CMK (cell line): ENCODE measurements at regions not wholly inside any gene's neighbourhood (a gene's known extent, or its start where the extent isn't known, plus 50 kb on each side); places are given as distances from the start of the nearest gene placed in this dataset.

Source experiments
- DNase-seq: peaks from one replicate; pipeline ENCODE4 v3.0.0-alpha.2; 2010; ENCODE audit warnings: low read depth

GRCh38 chr6:113414511-113414910 lies 442.6 kb upstream of the MARCKS start:
- no peak for DNase-seq

GRCh38 chr6:113416170-113416569 lies 441.0 kb upstream of the MARCKS start:
- DNase-seq = no peak

- DNase-seq = no peak
Observed at GRCh38 chr6:113420290-113420689, 436.9 kb upstream of the MARCKS start.

DNA sequence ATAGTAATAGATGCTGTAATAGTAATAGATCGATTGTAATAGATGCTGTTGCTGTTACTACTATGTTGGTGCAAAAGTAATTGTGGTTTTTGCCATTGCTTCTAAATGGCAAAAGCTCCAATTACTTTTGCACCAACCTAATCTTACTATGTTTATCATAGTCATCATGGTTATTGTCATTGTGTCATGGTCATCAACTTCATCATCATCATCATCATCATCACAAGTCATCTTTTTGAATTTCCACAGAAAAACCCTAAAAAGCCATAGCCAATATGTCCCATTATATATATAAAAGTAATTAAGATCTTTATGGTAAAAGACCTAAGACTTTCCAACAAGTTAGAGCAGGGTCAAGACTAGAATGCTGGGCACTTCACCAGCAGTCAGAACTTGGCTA lies 435.1 kb upstream of the MARCKS start:
- DNase-seq = no peak

GRCh38 chr6:113423956-113424355 lies 433.2 kb upstream of the MARCKS start:
- DNase-seq = no peak

DNA sequence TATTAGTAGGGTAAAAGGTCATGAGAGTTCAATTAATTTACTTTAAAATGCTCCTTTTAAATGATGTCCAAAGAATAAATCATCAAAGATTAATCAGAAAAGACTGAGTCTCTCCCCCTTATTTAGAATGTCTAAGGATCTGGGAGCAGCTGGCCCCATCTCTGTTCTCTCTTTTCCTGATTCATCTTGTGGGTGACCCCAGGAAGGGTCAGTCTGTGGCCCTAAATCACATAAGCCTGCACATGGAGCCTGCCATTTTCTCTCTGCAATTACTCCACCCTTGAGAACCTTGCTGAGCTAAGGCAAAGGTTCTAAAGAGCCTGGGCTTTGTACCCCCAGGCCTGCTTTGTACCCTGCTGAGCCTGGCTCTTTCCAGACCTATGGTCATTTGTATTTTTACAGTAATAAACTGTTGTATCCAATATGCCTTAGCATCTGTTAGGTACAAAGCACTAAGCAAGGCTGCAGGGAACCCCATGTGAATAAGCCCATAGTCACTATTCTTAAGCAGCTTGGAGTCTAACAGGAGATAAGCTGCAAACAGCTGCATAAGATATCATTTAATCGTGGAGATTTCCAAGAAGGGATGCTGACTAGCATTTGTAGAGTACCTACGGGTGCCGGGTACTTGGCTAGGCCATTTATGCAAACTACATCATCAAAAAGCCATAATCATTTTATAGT lies 431.0 kb upstream of the MARCKS start:
- DNase-seq = no peak

DNA sequence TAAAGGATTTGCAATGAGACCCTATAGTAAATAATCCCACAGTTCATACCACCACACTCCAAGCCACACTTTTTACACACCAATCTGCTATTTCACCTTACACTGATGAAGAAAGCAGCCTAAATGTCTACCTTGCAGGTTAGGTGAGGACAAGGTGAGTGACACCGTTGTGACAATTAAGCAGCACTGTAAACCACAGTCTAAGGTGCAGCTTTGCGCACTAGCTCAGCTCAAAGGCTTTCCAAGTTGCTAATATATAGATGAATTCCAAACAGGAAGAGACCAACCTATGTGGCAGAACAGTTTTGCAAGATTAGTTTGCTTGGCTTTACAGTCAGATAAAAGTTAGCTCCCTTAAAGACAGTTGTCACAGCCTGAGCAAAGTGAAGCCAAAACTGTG lies 429.5 kb upstream of the MARCKS start:
- no peak for DNase-seq

GRCh38 chr6:113428702-113429101 lies 428.4 kb upstream of the MARCKS start:
- no peak for DNase-seq

DNA sequence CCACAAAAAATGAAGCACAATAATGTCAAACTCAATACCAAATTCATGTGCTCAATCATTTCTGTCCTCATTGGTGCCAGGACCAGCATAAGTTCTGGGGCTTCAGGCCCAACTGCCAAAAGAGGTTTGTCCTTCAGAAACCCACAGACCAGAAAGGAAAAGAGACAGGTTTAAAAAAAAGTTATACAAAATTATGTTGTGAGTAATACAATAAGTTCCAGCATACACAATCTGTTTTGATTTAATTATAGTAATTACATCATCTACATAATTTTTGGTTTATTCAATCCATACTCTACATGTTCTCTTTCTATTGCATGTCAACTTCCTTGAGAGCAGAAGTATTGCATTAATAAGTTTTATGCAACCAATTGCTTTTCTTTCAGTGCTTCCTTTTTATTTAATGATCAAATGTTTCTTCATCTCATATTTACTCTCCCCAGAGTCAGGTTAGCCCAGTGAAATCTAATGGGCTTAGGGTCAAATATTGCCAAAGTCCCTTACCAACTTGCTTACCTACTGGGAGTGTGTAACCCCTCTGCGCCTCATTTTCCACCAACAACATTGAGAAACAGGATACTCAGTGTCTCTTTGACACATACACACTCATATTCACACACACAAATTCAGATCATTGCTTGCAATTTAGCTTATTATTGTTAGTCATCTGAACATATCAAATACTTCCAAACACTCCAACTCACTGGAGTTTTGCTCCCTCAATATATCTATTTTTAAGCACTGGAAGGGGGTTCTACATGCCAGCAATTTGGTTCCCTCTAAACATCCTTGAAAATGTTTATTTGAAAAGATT lies 424.4 kb upstream of the MARCKS start:
- no peak for DNase-seq

- no peak for DNase-seq
Observed at GRCh38 chr6:113433335-113433991, 423.7 kb upstream of the MARCKS start.

DNA sequence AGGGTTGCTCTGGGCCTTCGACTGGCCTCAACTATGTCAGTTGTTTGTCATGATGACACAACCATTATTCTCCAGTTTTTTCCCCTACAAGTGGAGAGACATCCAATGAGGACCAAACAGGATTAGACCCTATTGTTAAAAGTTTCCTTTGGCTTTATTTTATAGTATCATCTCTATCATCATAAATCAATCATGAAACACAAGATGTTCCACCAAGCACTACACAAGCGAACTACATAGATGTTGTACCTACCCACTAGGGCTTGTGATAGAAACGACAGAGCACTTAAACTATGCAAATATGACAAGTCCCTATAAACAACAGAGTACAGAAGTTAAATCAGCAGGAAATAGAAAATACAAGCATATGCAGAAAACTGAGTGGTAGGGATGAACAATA lies 422.5 kb upstream of the MARCKS start:
- DNase-seq = no peak

GRCh38 chr6:113437566-113437965 lies 419.6 kb upstream of the MARCKS start:
- no peak for DNase-seq

- no peak for DNase-seq
Observed at GRCh38 chr6:113439866-113440265, 417.3 kb upstream of the MARCKS start.

DNA sequence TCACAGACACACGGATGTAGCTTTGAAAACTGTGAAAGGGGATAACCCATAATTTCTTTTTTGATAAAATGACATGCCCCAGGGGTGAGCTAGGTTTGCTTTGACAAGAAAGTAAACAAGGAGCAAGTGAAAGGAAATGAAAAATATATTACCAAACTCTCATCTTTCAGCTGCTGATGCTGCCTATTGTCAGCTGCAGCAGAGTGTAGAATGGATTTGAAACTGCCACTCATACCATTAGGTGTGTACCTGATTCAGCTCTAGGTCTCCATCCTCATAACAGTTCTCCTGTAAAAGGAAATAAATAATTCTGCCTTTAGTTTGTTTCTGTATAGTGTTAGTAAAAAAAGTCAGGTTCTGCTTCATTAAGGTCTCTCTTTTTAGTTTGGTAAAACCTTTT lies 415.1 kb upstream of the MARCKS start:
- DNase-seq = no peak

DNA sequence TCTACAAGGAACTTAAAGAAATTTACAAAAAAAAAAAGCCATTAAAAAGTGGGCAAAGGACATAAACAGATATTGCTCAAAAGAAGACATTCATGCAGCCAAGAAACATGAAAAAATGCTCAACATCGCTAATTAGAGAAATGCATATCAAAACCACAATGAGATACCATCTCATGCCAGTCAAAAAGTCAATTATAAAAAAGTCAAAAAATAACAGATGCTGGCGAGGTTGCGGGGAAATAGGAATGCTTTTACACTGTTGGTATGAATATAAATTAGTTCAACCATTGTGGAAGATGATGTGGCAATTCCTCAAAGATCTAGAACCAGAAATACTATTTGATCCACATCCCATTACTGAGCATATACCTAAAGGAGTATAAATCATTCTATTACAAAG lies 411.9 kb upstream of the MARCKS start:
- DNase-seq = no peak

GRCh38 chr6:113447088-113447831 lies 409.9 kb upstream of the MARCKS start:
- no peak for DNase-seq

GRCh38 chr6:113449051-113449450 lies 408.1 kb upstream of the MARCKS start:
- no peak for DNase-seq

DNA sequence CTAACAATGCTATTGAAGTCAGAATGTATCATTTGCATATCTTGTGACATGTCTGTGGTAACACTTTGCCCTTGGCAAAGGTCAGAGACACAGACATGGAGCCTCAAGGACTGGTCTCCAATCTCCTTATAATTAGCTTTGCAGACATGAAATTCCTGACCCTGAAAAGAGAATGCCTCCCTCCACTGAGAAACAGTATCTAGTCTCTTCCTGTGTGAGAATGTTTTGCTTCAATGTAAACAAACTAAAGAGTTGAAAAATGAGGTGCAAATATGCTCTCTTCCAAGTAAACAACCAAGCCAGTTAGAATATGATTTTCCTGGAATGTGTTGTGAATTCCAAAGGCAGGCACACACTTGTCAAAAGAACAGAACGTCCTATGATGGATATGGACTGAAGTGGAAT lies 407.1 kb upstream of the MARCKS start:
- DNase-seq = no peak

DNA sequence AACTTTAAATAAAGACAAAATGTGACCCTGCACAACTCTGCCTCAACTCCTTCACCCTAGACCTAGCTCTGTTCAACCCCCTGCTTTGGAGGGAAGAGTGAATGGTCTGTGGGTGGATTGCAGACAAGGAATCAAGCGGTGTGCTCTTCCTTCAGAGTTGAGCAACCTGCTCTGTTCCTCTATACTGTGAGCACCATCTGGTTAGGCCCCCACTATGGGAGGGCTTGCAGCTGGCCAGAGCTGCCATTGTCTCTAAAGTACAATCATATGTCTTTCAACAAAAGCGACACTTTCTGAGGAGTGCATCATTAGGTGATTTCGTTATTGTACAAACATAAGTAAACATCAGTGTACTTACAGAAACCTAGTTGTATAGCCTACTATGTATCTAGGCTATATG lies 406.1 kb upstream of the MARCKS start:
- no peak for DNase-seq

DNA sequence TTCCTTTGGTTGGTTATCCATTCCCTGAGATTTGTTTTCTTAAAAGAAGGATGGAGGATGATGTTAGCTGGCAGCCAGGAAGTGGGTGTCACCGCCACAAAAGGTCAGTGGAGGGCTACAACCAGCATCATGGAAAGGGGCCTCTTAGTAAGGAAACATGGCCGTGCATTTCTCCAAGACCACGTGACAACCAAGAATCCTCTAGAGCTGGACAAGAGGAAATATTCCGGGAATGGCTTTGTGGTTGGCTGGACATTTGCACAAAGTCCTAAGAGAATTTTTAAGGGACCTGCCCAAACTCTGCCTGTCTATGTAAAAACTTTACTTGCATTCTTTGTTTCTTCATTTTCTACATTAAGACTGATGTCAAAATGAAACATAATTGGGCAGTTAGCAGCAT lies 399.9 kb upstream of the MARCKS start:
- no peak for DNase-seq

DNA sequence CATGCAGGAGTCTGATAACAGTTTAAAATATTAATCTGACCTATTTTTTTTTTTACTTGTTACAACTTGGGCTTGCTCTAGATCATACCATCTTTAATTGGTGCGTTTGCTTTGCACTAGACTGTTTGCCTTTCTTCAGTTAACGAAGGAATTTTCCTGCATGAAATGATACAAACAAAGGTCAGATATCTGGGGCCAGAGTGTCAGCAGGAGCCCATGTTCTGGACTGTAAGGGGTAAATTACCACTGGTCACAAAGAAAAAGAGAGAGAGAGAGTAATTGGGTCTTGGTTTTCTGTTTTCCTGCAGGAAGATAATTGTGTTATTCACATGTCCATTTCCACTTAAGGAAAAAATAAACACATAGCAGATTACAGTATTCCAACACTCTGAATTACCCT lies 399.4 kb upstream of the MARCKS start:
- DNase-seq = no peak

GRCh38 chr6:113458368-113459010 lies 398.7 kb upstream of the MARCKS start:
- no peak for DNase-seq
